Hepatocyte (in vitro differentiated cells): ENCODE measurements at regions not wholly inside any gene's neighbourhood (a gene's known extent, or its start where the extent isn't known, plus 50 kb on each side); places are given as distances from the start of the nearest gene placed in this dataset.

Experiments used
- EZH2 ChIP-seq: fragments of 200-600 bp; sonication (generic); IDR thresholded peaks from 2 replicates; pipeline ENCODE4 v1.6.1; 2016; ENCODE audit warnings: antibody characterized with exemption, mild to moderate bottlenecking, borderline replicate concordance
- TF ChIP-seq, protein P1 (sequence below): fragments of 200-600 bp; sonication (generic); IDR thresholded peaks from 2 replicates; pipeline ENCODE4 v1.5.1; 2016; ENCODE audit warnings: antibody characterized with exemption, mild to moderate bottlenecking; ENCODE audit not compliant: poor library complexity

DNA sequence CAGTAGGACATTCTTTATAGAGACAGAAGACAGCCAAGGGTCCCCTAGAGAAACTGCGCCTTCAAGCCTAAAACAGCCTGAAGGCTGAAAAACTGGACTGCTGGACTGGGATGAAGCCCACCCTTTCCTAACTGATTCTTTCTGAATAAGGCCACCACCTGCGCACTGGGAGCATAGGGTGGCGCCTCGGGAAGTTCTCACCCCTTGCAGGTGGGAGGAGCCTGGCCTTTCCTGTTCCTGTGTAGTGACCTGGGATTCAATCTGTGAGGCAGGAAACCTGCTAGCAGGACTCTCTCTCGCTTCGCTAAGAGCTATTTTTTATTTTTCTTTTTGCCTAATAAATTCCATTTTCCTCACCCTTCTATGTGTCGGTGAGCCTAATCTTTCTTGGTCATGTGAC is 61.8 kb upstream of the KLHL13 start:
- TF ChIP-seq, protein P1, sequence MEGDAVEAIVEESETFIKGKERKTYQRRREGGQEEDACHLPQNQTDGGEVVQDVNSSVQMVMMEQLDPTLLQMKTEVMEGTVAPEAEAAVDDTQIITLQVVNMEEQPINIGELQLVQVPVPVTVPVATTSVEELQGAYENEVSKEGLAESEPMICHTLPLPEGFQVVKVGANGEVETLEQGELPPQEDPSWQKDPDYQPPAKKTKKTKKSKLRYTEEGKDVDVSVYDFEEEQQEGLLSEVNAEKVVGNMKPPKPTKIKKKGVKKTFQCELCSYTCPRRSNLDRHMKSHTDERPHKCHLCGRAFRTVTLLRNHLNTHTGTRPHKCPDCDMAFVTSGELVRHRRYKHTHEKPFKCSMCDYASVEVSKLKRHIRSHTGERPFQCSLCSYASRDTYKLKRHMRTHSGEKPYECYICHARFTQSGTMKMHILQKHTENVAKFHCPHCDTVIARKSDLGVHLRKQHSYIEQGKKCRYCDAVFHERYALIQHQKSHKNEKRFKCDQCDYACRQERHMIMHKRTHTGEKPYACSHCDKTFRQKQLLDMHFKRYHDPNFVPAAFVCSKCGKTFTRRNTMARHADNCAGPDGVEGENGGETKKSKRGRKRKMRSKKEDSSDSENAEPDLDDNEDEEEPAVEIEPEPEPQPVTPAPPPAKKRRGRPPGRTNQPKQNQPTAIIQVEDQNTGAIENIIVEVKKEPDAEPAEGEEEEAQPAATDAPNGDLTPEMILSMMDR, result no peak
- no peak for TF ChIP-seq EZH2
